OCI-LY7 (cell line): ENCODE measurements at regions not wholly inside any gene's neighbourhood (a gene's known extent, or its start where the extent isn't known, plus 50 kb on each side); places are given as distances from the start of the nearest gene placed in this dataset.

Experiments used
- CTCF ChIP-seq: fragments of 200-600 bp; sonication (generic); conservative IDR thresholded peaks from 2 replicates; pipeline ENCODE4 v1.5.1; 2014; ENCODE audit warnings: mild to moderate bottlenecking, antibody characterized with exemption, low read length, moderate library complexity, mixed read lengths
- EZH2phosphoT487 ChIP-seq: fragments of 200-600 bp; sonication (generic); IDR thresholded peaks from 2 replicates; pipeline ENCODE4 v1.6.1; 2018; ENCODE audit warnings: low read depth, borderline replicate concordance, mild to moderate bottlenecking, mixed run types, antibody characterized with exemption, low read length, moderate library complexity, mixed read lengths

GRCh38 chr18:56112013-56112749 lies 524.2 kb upstream of the TCF4 start:
- TF ChIP-seq CTCF (no peak), EZH2phosphoT487 (no peak)
